SK-N-DZ (cell line): ENCODE measurements at regions not wholly inside any gene's neighbourhood (a gene's known extent, or its start where the extent isn't known, plus 50 kb on each side); places are given as distances from the start of the nearest gene placed in this dataset.

ENCODE experiments used
- DNase-seq: peaks from one replicate; pipeline ENCODE4 v3.0.0-alpha.2; 2015; ENCODE audit warnings: low spot score

GRCh38 chr9:79371948-79372555 lies 199.7 kb upstream of the TLE4 start:
- DNase-seq, result peak; percentile 4

- DNase-seq, result no peak
These were observed 194.4 kb upstream of the TLE4 start for GRCh38 chr9:79377339-79377855.

DNA sequence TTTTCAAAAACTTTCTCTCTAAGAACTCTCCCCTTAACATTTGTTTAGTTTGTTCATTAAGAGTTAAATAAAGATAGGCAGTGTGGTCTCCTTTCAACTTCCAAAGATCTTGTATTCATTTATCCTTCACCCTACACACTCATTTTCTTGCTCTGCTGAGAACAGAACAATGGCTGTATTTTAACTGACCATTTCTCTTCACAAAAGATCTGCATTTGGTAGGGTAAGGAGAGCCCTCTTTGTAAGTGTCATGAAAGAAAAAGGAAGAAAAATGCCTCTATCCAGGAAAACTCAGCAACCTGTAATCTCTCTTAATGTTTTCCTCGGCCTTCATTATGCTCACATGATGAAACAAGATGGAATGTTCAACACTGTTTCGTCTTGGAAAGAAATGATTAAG lies 193.7 kb upstream of the TLE4 start:
- DNase-seq, result no peak

DNA sequence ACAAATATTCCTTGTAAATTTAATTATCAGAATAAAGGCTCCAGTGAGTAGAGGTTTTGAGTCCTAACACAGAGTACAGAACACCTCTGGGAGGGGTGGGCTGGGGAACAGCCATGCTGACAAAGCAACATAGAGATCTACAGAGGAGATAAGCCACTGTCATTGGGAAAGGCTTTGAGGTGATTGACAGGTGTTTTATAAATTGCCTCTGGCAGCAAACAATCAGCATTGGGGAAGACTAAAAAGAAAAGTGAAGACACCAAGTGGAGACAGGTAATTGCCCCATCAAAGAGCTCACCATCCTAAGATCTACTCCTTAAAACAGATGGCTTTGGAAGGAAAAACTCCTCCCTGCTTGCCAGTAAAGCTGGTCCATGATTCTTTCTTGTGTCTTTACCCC lies 189.7 kb upstream of the TLE4 start:
- peak; percentile 3 for DNase-seq

- no peak for DNase-seq
These were observed 189.3 kb upstream of the TLE4 start for GRCh38 chr9:79382458-79382857.

GRCh38 chr9:79383096-79383495 lies 188.7 kb upstream of the TLE4 start:
- no peak for DNase-seq

GRCh38 chr9:79384091-79384490 lies 187.7 kb upstream of the TLE4 start:
- no peak for DNase-seq

DNA sequence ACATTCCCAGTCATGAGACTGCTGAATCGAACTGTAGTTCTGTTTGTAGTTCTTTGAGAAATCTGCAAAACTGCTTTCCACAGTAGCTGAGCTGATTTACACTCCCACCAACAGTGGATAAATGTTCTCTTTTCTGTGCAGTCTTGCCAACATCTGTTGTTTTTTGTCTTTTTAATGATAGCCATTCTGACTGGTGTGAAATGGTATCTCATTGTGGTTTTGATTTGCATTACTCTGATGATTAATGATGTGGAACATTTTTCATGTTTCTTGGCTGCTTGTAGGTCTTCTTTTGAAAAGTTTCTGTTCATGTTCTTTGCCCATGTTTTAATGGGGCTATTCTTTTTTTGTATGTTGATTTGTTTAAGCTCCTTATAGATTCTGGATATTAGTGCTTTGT lies 187.3 kb upstream of the TLE4 start:
- no peak for DNase-seq

DNA sequence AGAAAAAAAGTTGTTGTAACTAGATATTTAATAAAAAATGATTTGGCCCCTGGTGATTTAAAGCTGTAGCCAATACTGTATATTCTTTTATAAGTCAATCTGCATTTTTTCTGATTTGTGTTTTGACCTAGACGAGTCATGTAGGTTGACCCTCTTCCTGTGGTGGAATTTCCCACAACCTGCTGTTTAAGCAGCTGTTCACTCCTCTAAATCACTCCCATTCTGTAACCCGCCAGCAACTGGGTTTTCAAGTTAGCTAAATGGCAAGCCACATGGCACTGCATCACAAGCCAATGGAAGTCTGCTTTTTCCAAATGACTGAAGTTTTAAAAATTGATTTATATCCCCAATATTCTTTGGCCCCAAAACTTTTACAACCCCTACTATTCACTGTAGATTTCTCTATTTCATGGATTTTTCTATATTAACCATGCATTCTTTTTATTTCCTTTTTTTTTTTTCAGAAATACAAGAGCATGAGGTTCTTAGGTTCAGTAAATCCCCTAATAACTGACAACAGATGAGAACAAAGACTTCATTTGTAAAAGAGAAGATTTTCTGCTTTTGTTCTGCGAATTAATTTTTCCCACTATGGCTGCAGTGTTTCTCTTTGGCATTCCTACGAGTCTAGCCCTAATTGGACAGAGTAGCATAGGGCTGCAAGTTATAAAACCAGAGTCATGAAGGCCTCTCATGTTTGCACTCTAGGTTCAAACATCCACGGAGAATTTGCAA lies 184.5 kb upstream of the TLE4 start:
- DNase-seq, result no peak

DNA sequence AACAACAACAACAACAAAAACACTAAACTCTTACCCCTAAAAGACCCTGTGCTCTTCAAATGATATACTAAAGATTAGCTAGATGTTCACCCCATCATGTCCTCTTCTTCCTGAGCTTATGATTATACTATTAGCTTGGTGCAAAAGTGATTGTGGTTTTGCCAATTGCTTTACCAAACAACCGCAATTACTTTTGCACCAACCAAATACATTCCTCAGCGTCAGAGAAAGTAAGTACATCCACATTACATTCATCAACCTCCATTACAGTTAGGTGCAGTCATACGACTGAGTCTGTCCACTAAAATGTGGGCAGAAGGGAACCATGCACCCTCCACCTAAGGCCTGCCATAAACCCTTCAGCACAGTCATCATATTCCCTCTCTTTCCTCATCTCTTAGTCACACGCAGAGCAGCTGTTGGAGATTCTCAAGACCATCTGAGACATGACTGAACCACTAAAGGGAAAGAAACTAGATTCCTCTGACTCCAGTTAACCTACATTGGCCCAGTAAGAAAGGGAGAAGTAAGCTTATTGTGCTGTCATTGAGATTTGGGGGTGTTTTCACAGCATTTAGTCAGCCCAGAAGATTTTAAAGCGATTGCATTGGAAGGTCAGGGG lies 181.6 kb upstream of the TLE4 start:
- DNase-seq, result no peak

- DNase-seq, result no peak
These were observed 180.7 kb upstream of the TLE4 start for GRCh38 chr9:79390781-79391770.

GRCh38 chr9:79395228-79395627 lies 176.5 kb upstream of the TLE4 start:
- no peak for DNase-seq

DNA sequence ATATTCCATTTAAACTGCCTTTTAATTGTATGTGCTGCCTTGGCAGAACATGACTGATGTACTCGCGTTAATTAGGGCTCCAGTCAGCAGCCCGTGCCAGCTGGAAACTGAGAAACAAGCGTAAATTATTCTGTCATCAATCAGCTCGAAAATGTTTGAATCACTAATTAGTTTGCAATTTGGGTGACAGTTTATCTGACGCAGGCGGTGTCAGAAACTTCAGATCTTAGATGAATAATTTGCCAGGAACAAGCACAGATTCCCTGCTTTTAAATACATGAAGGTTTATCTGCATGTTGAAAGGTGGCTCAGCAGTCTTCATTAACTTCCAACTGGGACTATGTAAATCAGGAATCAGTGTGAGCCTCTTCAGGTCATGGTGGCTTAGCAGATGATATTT lies 176.0 kb upstream of the TLE4 start:
- DNase-seq, result no peak

DNA sequence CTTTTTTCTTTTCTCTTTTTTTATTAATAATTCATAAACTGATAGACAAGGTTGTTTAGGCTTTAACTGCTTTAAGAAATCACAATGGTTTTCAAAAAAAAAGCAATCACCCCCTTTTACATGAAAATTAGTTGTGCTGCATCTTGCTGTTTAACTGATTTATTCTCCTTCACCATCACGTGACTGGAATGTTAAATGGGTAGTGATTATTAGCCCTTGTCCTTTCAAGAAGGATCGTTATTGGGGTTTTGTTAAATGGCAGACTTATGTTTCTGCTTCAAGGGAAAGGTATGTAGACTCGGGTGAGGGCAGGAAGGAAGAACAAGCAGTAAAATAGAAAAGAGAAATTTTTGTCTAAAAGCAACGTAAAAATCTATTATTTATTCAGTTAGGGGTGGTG lies 175.6 kb upstream of the TLE4 start:
- DNase-seq, result no peak

DNA sequence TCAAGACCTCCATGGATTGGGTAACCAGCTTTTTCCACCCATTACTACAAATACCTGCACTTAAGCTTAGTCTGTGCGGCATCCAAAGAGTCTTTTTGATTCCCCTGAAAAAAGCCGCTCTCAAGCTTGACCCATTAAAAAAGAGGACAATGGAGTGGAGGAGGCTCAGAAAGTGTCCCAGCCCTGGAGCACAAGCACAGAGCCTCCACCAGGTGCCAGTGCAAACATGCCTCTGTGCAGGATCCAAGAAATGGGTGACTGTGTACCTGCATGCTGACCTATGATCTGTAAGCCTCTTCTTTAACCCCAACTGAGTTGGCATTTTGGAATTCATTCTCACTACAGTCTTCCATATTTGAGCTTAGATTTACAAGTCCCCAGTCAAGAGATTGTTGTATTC lies 168.3 kb upstream of the TLE4 start:
- no peak for DNase-seq

DNA sequence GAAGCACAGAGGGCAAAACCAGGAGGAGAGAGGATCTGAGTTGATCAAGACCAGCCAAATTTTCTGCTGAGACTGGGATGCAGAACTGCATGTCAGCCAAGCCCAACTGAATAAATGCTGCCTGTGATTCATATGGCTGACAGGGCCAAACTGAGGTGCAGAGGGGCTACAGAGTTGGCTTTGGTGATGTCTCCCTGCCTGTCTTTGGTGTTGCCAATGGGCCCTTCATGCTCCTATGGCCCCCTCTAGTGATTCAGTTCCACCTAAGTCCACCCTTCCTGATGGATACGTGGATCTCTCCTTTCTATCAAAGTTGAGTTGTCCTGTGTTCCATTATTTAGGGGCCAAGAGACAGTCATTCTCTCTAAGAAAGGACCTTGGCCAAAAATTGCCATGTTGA lies 163.6 kb upstream of the TLE4 start:
- no peak for DNase-seq

DNA sequence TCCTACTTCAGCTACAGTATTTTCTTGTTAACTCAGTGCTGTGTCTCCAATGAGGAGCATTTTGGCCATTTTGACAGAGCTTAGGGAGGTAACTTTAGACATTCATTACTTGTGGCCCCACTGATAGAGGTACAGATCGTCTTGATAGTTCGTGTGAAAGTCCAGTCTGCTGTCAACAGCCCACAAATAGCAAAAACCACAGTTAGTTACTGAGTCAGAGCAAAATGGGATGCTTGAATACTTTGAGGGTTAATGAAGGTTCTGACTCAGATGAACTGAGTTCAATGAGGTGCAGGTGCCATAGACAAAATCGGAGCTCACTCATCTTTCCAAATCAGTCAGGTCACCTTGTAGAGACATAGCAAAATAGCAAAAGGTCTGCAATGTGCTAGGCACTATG lies 163.1 kb upstream of the TLE4 start:
- no peak for DNase-seq

DNA sequence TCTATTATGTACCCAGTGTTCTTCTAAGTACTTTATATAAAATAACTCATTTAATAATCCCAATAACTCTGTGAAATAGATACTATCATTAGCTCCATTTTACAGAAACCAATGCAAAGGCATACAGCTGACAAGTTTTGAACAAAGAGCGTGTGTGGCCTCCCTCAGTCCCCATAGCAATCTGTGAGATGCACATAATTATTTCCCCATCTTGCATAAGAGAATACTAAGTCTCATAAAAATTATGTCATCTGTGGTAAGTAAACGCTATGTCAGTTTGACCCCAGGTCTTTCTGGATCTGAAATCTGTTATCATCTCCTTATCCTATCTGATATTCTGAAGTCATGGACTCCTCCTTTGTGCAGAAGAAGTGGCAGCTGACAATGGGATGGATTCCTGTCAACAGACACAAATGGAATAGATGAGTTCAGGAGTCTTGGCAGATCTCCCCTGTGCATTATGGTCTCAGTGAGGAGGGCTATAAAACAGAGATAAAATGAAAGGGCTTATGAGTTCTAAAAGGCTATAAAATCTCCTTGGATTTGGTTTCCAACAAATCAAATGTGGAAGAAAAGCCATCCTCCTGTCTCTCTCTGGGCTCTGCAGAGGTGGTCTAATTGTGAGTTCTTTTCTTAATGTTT lies 162.5 kb upstream of the TLE4 start:
- DNase-seq, result no peak

GRCh38 chr9:79425840-79426239 lies 145.9 kb upstream of the TLE4 start:
- DNase-seq, result no peak

DNA sequence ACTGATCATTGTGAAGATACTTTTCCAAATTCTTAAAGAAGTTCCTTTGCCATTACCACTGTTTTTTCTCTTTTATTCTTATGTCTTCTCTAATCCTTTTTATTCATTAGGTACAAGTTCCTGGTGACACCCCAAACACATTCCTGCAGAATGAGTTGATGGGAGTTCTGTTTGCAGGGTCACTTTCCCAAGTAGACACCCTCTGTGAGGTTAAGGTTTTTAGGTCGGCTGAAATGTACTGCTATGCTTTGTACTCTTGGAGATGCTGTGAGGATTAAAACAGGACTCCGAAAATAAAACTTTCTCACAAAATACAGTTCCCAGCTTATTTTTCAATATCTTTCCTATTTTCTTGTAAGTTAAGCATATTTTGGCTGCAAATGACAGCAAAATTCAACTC lies 143.3 kb upstream of the TLE4 start:
- no peak for DNase-seq

DNA sequence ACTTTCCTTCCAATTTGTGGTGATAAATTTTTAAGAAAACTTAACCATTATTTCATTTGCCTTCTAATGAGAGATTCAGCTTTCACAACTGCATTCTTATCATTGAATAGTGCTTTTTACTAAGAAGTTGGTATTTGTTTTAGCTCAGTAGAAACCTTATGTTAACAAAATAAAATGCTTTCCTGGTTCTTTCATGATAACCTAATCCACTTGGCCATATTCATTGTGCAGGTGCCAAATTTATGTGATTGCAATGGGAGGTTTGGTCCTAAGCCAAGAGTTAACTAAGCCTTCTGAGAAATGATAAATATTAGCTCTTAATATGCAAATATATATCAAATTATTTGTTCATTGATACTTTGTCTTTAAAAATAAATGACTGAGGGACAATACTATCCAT lies 141.1 kb upstream of the TLE4 start:
- no peak for DNase-seq
